ENCODE measurements at regions not wholly inside any gene's neighbourhood (a gene's known extent, or its start where the extent isn't known, plus 50 kb on each side); places are given as distances from the start of the nearest gene placed in this dataset.

GRCh38 chr6:2351090-2351489, 105.7 kb upstream of the GMDS start:
- no peak for TF ChIP-seq CTCF (IDR thresholded peaks at IDR 0.05)
- TF ChIP-seq POLR2AphosphoS5 (IDR thresholded peaks at IDR 0.05; ENCODE audit: low read depth, low read length), result no peak

All from Panc1 (cell line).